OCI-LY7 (cell line): ENCODE measurements at regions not wholly inside any gene's neighbourhood (a gene's known extent, or its start where the extent isn't known, plus 50 kb on each side); places are given as distances from the start of the nearest gene placed in this dataset.

Experiments used
- BruUV-seq: library from RNA; stranded (reverse); fragments of 400-500 nt; replicated peaks from 2 replicates; lab custom pipeline; 2021; lab: Mats Ljungman, UMichigan
- CTCF ChIA-PET: fragments of 300-600 bp; sonication (Branson Sonifier 250); formaldehyde crosslinking; loops from one replicate; lab custom pipeline; 2022; ENCODE audit warnings: antibody characterized with exemption; ENCODE audit not compliant: unreplicated experiment; lab: Charles Lee
- POLR2A ChIA-PET: fragments of 300-600 bp; sonication (Branson Sonifier 250); formaldehyde crosslinking; loops from one replicate; lab custom pipeline; 2022; ENCODE audit warnings: antibody characterized with exemption; lab: Charles Lee
- DNase-seq: peaks from one replicate; pipeline ENCODE4 v3.0.0-alpha.2; 2015; ENCODE audit warnings: low spot score
- H2AFZ ChIP-seq: fragments of 200-600 bp; sonication (generic), shearing (Covaris generic); 2 replicates; pipeline ENCODE4 v1.6.1; 2014; ENCODE audit warnings: mild to moderate bottlenecking, antibody characterized with exemption, low read length, moderate library complexity
- H3K27ac ChIP-seq: fragments of 200-600 bp; sonication (generic); 2 replicates; pipeline ENCODE4 v1.5.1; 2014; ENCODE audit warnings: mixed run types, low read depth, mild to moderate bottlenecking, moderate library complexity, low read length, inconsistent platforms; ENCODE audit not compliant: poor library complexity, severe bottlenecking
- H3K36me3 ChIP-seq: fragments of 200-600 bp; sonication (generic); 2 replicates; pipeline ENCODE4 v1.6.1; 2014; ENCODE audit warnings: mild to moderate bottlenecking, antibody characterized with exemption, low read length, moderate library complexity, mixed read lengths; ENCODE audit not compliant: insufficient read depth
- H3K4me1 ChIP-seq: fragments of 200-600 bp; sonication (generic); 2 replicates; pipeline ENCODE4 v1.5.1; 2014; ENCODE audit warnings: mild to moderate bottlenecking, low read length; ENCODE audit not compliant: insufficient read depth, poor library complexity, severe bottlenecking
- H3K4me2 ChIP-seq: fragments of 200-600 bp; sonication (generic); 2 replicates; pipeline ENCODE4 v1.6.1; 2014; ENCODE audit warnings: mild to moderate bottlenecking, low read length
- H3K4me3 ChIP-seq: fragments of 200-600 bp; sonication (generic); 2 replicates; pipeline ENCODE4 v1.5.1; 2014; ENCODE audit warnings: mild to moderate bottlenecking, low read depth, low read length; ENCODE audit not compliant: poor library complexity, severe bottlenecking
- H3K79me2 ChIP-seq: fragments of 200-600 bp; sonication (generic); 2 replicates; pipeline ENCODE4 v1.6.1; 2016; ENCODE audit warnings: low read depth, mild to moderate bottlenecking, low read length, moderate library complexity, mixed read lengths; ENCODE audit not compliant: insufficient read depth
- H3K9me2 ChIP-seq: fragments of 200-600 bp; sonication (generic); 2 replicates; pipeline ENCODE4 v1.6.1; 2016; ENCODE audit warnings: mild to moderate bottlenecking, low read length, mixed read lengths; ENCODE audit not compliant: insufficient read depth
- H3K9me3 ChIP-seq: fragments of 200-600 bp; sonication (generic); 2 replicates; pipeline ENCODE4 v1.6.1; 2014; ENCODE audit warnings: mild to moderate bottlenecking, mixed run types, low read length, mixed read lengths
- H4K20me1 ChIP-seq: fragments of 200-600 bp; sonication (generic); 2 replicates; pipeline ENCODE4 v1.6.1; 2014; ENCODE audit warnings: mild to moderate bottlenecking, antibody characterized with exemption, low read length, moderate library complexity, mixed read lengths; ENCODE audit not compliant: insufficient read depth
- EZH2phosphoT487 ChIP-seq: fragments of 200-600 bp; sonication (generic); IDR thresholded peaks from 2 replicates; pipeline ENCODE4 v1.6.1; 2018; ENCODE audit warnings: low read depth, borderline replicate concordance, mild to moderate bottlenecking, mixed run types, antibody characterized with exemption, low read length, moderate library complexity, mixed read lengths
- intact Hi-C: fragments of 100-400 bp; cut with micrococcal nuclease; formaldehyde crosslinking; loops from one replicate; pipeline ENCODE4 v1.10.0; 2022; ENCODE audit not compliant: unreplicated experiment
- TF ChIP-seq, protein P1 (sequence below): fragments of 200-600 bp; sonication (generic); conservative IDR thresholded peaks from 2 replicates; pipeline ENCODE4 v1.5.1; 2014; ENCODE audit warnings: mild to moderate bottlenecking, antibody characterized with exemption, low read length, moderate library complexity, mixed read lengths

DNA sequence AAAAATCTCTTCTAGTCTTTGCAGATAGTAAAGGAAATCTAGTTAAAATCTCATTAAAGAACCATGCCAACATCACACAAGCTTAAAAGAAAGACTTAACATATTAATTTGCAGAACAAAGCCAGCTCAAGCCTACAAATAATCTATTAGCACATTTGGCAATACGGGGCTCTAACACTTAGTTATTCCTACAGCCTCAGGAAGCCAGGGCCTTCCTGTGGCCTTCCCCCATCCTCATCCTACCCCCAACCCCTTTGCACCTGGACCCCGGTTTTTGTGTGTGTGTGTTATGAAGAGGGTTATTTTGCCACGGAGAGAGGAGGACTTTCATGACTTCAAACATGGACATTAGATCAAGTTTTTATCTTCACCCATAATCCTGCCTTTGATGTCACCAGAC, 64.6 kb downstream of the FOXB2 start:
- BruUV-seq = no TSS peak
- no peak overlapping the region for H2AFZ ChIP-seq
- DNase-seq = no peak
- CTCF ChIA-PET = no interaction called here
- H3K36me3 ChIP-seq = no peaks in the 10 kb centered on the region
- H3K4me1 ChIP-seq = no peaks in the 10 kb centered on the region
- POLR2A ChIA-PET = interaction anchor here (0.7 to 0.9 kb wide), 2 partner anchors 10 to 282 kb away, joined by 3 read pairs; no protein-coding TSS in a partner anchor
- no peaks in the 10 kb centered on the region for H4K20me1 ChIP-seq
- intact Hi-C loops = no loop called here
- no peak overlapping the region for H3K27ac ChIP-seq
- no peak for TF ChIP-seq EZH2phosphoT487
- TF ChIP-seq, protein P1, sequence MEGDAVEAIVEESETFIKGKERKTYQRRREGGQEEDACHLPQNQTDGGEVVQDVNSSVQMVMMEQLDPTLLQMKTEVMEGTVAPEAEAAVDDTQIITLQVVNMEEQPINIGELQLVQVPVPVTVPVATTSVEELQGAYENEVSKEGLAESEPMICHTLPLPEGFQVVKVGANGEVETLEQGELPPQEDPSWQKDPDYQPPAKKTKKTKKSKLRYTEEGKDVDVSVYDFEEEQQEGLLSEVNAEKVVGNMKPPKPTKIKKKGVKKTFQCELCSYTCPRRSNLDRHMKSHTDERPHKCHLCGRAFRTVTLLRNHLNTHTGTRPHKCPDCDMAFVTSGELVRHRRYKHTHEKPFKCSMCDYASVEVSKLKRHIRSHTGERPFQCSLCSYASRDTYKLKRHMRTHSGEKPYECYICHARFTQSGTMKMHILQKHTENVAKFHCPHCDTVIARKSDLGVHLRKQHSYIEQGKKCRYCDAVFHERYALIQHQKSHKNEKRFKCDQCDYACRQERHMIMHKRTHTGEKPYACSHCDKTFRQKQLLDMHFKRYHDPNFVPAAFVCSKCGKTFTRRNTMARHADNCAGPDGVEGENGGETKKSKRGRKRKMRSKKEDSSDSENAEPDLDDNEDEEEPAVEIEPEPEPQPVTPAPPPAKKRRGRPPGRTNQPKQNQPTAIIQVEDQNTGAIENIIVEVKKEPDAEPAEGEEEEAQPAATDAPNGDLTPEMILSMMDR = no peak
- no peaks in the 10 kb centered on the region for H3K9me2 ChIP-seq
- H3K4me2 ChIP-seq = no peak overlapping the region
- no peaks in the 10 kb centered on the region for H3K9me3 ChIP-seq
- no peak overlapping the region for H3K4me3 ChIP-seq
- no peaks in the 10 kb centered on the region for H3K79me2 ChIP-seq

DNA sequence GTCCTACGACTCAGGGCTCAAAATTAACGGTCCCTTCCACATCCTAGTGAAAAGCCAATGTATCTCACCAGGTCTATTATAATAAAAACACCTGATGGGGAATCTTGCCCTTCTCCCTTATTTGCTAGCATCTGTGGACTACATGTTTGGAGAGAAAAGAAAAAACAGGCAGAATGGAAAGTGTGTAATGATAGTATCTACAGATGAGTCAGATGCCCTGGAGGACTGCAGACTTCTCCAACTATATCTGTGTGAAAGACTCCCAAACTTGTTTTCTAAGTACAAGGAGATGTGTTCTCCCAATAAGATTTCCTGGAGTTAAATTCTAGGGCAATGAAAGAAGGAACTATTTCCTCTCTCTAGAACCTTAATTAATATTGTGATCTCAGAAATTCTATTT, 66.0 kb downstream of the FOXB2 start:
- Histone ChIP-seq H3K36me3 (no peaks in the 10 kb centered on the region), H3K4me3 (no peak overlapping the region), H2AFZ (no peak overlapping the region), H3K9me2 (no peaks in the 10 kb centered on the region), H3K9me3 (no peaks in the 10 kb centered on the region), H3K4me1 (no peaks in the 10 kb centered on the region), H3K27ac (no peak overlapping the region), H3K4me2 (no peak overlapping the region), H4K20me1 (no peaks in the 10 kb centered on the region), H3K79me2 (no peaks in the 10 kb centered on the region)
- ChIA-PET POLR2A (interaction anchor here (0.7 kb wide), 1 partner anchor 221 kb away, joined by 3 read pairs; no protein-coding TSS in a partner anchor), CTCF (no interaction called here)
- TF ChIP-seq, protein P1 = no peak
- TF ChIP-seq EZH2phosphoT487 = no peak
- no peak for DNase-seq
- intact Hi-C loops = no loop called here
- no TSS peak for BruUV-seq

DNA sequence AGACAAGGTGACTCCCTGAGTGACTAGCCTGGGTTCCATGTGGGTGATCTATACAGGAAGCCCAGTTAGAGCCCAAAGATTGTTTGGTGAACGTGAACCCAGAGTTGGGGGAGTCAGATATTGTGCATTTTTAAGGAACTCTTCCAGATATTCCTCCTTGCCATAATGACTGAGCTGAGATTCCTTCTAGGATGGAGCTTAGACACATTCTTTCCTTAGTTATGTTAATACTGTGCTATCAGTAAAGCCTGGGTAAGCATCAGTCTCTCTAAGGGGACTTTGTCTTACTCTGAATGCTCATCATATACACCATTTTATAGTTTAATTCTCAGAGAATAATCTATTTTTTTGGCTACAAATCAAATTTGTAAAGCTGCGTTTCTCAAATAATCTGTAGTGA, 68.1 kb downstream of the FOXB2 start:
- Histone ChIP-seq H4K20me1 (no peaks in the 10 kb centered on the region), H3K79me2 (no peaks in the 10 kb centered on the region), H3K4me2 (no peak overlapping the region), H3K9me3 (no peaks in the 10 kb centered on the region), H3K36me3 (no peaks in the 10 kb centered on the region), H3K4me3 (no peak overlapping the region), H3K4me1 (no peaks in the 10 kb centered on the region), H3K9me2 (no peaks in the 10 kb centered on the region), H3K27ac (no peak overlapping the region), H2AFZ (no peak overlapping the region)
- BruUV-seq = no TSS peak
- TF ChIP-seq, protein P1 = no peak
- TF ChIP-seq EZH2phosphoT487 = no peak
- intact Hi-C loops = no loop called here
- CTCF ChIA-PET = no interaction called here
- DNase-seq = no peak
- POLR2A ChIA-PET = interaction anchor here (0.5 to 0.8 kb wide), 2 partner anchors 11 to 1290 kb away, joined by 3 to 4 read pairs; no protein-coding TSS in a partner anchor
